ENCODE measurements at regions not wholly inside any gene's neighbourhood (a gene's known extent, or its start where the extent isn't known, plus 50 kb on each side); places are given as distances from the start of the nearest gene placed in this dataset.

DNA sequence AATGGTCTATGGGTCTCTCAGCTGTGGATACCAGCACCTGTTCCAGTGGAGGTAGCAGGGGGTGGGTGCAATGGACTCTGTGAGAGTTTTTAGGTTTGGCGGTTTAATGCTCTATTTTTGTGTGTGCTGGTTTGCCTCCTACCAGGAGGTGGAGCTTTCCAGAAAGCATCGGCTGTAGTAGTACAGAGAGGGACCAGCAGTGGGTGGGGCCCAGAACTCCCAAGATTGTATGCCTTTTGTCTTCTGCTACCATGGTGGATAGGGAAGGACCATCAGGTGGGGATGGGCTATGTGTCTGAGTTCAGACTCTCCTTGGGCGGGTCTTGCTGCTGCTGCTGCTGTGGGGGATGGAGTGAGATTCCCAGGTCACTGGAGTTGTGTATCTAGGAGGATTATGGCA lies 557.2 kb upstream of the GRID2 start:
- no peak for TF ChIP-seq GATA3 (IDR thresholded peaks at IDR 0.05; ENCODE audit: low read depth, low read length)
- TF ChIP-seq GATA2 (IDR thresholded peaks at IDR 0.05; ENCODE audit: low read depth, low read length): no peak

Data from SH-SY5Y (cell line).